Neural cell (in vitro differentiated cells): ENCODE measurements at regions not wholly inside any gene's neighbourhood (a gene's known extent, or its start where the extent isn't known, plus 50 kb on each side); places are given as distances from the start of the nearest gene placed in this dataset.

Experiments used
- H2AFZ ChIP-seq: fragments of 200-600, 300-800 bp; sonication (generic), shearing (Covaris generic); 2 replicates; pipeline ENCODE4 v1.6.0; 2014; ENCODE audit warnings: low read depth, mild to moderate bottlenecking, antibody characterized with exemption, low read length, moderate library complexity
- H3F3A ChIP-seq: fragments of 200-600 bp; shearing (Covaris generic); 2 replicates; pipeline ENCODE4 v1.6.1; 2016; ENCODE audit warnings: mild to moderate bottlenecking, moderate library complexity, mixed read lengths, antibody characterized with exemption, low read length; ENCODE audit not compliant: insufficient read depth, poor library complexity, severe bottlenecking
- H3K27ac ChIP-seq: fragments of 200-600, 300-800 bp; sonication (generic), shearing (Covaris generic); 2 replicates; pipeline ENCODE4 v1.5.1; 2014; ENCODE audit warnings: mild to moderate bottlenecking, low read length, moderate library complexity
- H3K27me3 ChIP-seq: fragments of 300-800, 200-600 bp; sonication (generic), shearing (Covaris generic); 2 replicates; pipeline ENCODE4 v1.6.0; 2014; ENCODE audit warnings: mild to moderate bottlenecking, low read depth, low read length, moderate library complexity; ENCODE audit not compliant: insufficient read depth
- H3K36me3 ChIP-seq: fragments of 300-800, 200-600 bp; sonication (generic), shearing (Covaris generic); 2 replicates; pipeline ENCODE4 v1.5.1; 2014; ENCODE audit warnings: mild to moderate bottlenecking, antibody characterized with exemption, low read length, moderate library complexity; ENCODE audit not compliant: insufficient read depth
- H3K4me2 ChIP-seq: fragments of 300-800, 200-600 bp; sonication (generic), shearing (Covaris generic); 2 replicates; pipeline ENCODE4 v1.6.0; 2014; ENCODE audit warnings: mild to moderate bottlenecking, low read length
- H3K4me3 ChIP-seq: fragments of 300-800, 200-600 bp; sonication (generic), shearing (Covaris generic); 2 replicates; pipeline ENCODE4 v1.5.1; 2014; ENCODE audit warnings: mild to moderate bottlenecking, low read length, moderate library complexity
- H3K79me2 ChIP-seq: fragments of 200-600 bp; shearing (Covaris generic); replicated peaks from 2 replicates; pipeline ENCODE4 v1.6.0; 2014; ENCODE audit warnings: mild to moderate bottlenecking, low read length, moderate library complexity; ENCODE audit not compliant: insufficient read depth
- H3K9ac ChIP-seq: fragments of 300-800, 200-600 bp; sonication (generic), shearing (Covaris generic); 2 replicates; pipeline ENCODE4 v1.6.1; 2016; ENCODE audit warnings: mild to moderate bottlenecking, low read length, mixed read lengths
- H3K9me2 ChIP-seq: fragments of 200-600 bp; shearing (Covaris generic); 2 replicates; pipeline ENCODE4 v1.6.1; 2016; ENCODE audit warnings: mild to moderate bottlenecking, low read length, mixed read lengths; ENCODE audit not compliant: insufficient read depth
- H3K9me3 ChIP-seq: fragments of 200-600, 300-800 bp; sonication (generic), shearing (Covaris generic); 2 replicates; pipeline ENCODE4 v1.6.1; 2016; ENCODE audit warnings: mild to moderate bottlenecking, mixed run types, low read length, moderate library complexity, mixed read lengths
- H4K20me1 ChIP-seq: fragments of 200-600 bp; shearing (Covaris generic); 2 replicates; pipeline ENCODE4 v1.6.1; 2016; ENCODE audit warnings: mild to moderate bottlenecking, mixed run types; ENCODE audit not compliant: insufficient read depth
- CTCF ChIP-seq: fragments of 450-650 bp; IDR thresholded peaks from 2 replicates; pipeline ENCODE4 v1.5.1; 2014; ENCODE audit warnings: antibody characterized with exemption, mild to moderate bottlenecking, moderate library complexity; ENCODE audit not compliant: poor library complexity, severe bottlenecking
- EP300 ChIP-seq: fragments of 450-650 bp; conservative IDR thresholded peaks from 2 replicates; pipeline ENCODE4 v1.6.1; 2014; ENCODE audit warnings: antibody characterized with exemption, mild to moderate bottlenecking, moderate library complexity; ENCODE audit not compliant: poor library complexity, severe bottlenecking
- EZH2 ChIP-seq: fragments of 200-600, 300-800 bp; shearing (Covaris generic), sonication (generic); IDR thresholded peaks from 2 replicates; pipeline ENCODE4 v1.6.1; 2014; ENCODE audit warnings: antibody characterized with exemption, low read length, borderline replicate concordance, mild to moderate bottlenecking; ENCODE audit not compliant: insufficient read depth, poor library complexity, severe bottlenecking
- MXI1 ChIP-seq: fragments of 450-650 bp; conservative IDR thresholded peaks from 2 replicates; pipeline ENCODE4 v1.6.1; 2014; ENCODE audit warnings: antibody characterized with exemption, mild to moderate bottlenecking; ENCODE audit not compliant: poor library complexity, severe bottlenecking
- POLR2AphosphoS5 ChIP-seq: IDR thresholded peaks from 2 replicates; pipeline ENCODE4 v1.6.1; 2012
- RAD21 ChIP-seq: fragments of 450-650 bp; conservative IDR thresholded peaks from 2 replicates; pipeline ENCODE4 v1.6.1; 2014; ENCODE audit warnings: antibody characterized with exemption, mild to moderate bottlenecking, moderate library complexity
- REST ChIP-seq: IDR thresholded peaks from 2 replicates; pipeline ENCODE4 v1.6.1; 2012; ENCODE audit warnings: borderline replicate concordance
- SMC3 ChIP-seq: fragments of 450-650 bp; conservative IDR thresholded peaks from 2 replicates; pipeline ENCODE4 v1.6.1; 2014; ENCODE audit warnings: antibody characterized with exemption, mild to moderate bottlenecking, moderate library complexity; ENCODE audit not compliant: poor library complexity
- TAF1 ChIP-seq: IDR thresholded peaks from 2 replicates; pipeline ENCODE4 v1.6.1; 2012; ENCODE audit warnings: low read depth

- Histone ChIP-seq H3K36me3 (no peaks in the 10 kb centered on the region), H3K27me3 (no peaks in the 10 kb centered on the region), H3K9me2 (no peaks in the 10 kb centered on the region), H3K9me3 (no peaks in the 10 kb centered on the region), H2AFZ (no peak overlapping the region), H3K9ac (no peak overlapping the region), H3K79me2 (no peaks in the 10 kb centered on the region), H3F3A (no peaks in the 10 kb centered on the region), H3K27ac (no peak overlapping the region), H3K4me3 (no peak overlapping the region), H3K4me2 (no peak overlapping the region), H4K20me1 (no peaks in the 10 kb centered on the region)
- no peak for TF ChIP-seq POLR2AphosphoS5
- no peak for TF ChIP-seq RAD21
- no peak for TF ChIP-seq CTCF
- TF ChIP-seq EZH2 = no peak
- no peak for TF ChIP-seq MXI1
- no peak for TF ChIP-seq EP300
- TF ChIP-seq SMC3 = no peak
- no peak for TF ChIP-seq TAF1
- TF ChIP-seq REST = no peak
Observed at GRCh38 chr4:176479767-176480166, 160.0 kb downstream of the SPCS3 start.

- Histone ChIP-seq H3K27me3 (no peaks in the 10 kb centered on the region), H3K9me2 (no peaks in the 10 kb centered on the region), H3K79me2 (no peaks in the 10 kb centered on the region), H3K9ac (no peak overlapping the region), H3K27ac (no peak overlapping the region), H3F3A (no peaks in the 10 kb centered on the region), H3K4me2 (no peak overlapping the region), H4K20me1 (no peaks in the 10 kb centered on the region), H2AFZ (no peak overlapping the region), H3K36me3 (no peaks in the 10 kb centered on the region), H3K4me3 (no peak overlapping the region), H3K9me3 (no peaks in the 10 kb centered on the region)
- TF ChIP-seq REST (no peak), MXI1 (no peak), TAF1 (no peak), EZH2 (no peak), SMC3 (no peak), EP300 (no peak), POLR2AphosphoS5 (no peak), RAD21 (no peak), CTCF (no peak)
Observed at GRCh38 chr4:176482972-176483371, 163.2 kb downstream of the SPCS3 start.
